Left hindlimb (tissue), 1 donor: ENCODE measurements at regions not wholly inside any gene's neighbourhood (a gene's known extent, or its start where the extent isn't known, plus 50 kb on each side); places are given as distances from the start of the nearest gene placed in this dataset.

Experiments
- DNase-seq: peaks from one replicate; pipeline ENCODE4 v3.0.0-alpha.2; 2018

DNA sequence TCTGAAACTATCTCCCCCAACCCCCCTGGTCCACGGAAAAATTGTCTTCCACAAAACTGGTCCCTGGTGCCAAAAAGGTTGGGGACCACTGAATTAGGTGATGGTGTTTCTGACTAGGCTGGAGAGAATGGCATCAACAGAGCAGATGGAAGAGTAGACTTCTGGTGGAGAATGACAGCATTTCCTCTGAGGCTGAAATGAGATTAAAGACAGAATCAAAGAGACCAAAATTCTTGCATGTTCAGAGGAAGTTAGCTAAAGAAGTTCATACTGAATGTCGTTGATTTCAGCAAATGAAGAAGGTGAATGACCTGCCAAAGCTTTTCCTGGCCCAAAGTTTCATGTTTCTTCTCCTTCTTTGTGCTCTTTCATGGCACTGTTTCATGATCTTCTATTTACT is 188.2 kb upstream of the RUNX1 start:
- DNase-seq = no peak

DNA sequence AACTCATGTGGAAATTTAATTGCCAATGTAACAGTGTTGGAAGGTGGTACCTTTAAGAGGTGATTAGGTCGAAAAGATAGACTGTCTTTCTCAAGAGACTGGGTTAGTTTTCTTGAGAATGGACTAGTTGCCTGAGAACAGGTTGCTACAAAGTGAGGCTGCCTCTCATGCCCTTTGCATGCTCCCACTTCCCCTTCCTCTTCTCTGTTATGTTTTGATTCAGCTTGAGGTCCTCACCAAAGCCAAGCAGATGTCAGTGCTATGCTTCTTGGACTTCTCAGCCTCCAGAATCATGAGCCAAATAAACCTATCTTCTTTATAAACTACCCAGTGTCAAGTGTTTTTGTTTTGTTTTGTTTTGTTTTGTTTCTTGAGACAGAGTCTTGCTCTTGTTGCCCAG is 187.0 kb upstream of the RUNX1 start:
- DNase-seq = no peak

DNA sequence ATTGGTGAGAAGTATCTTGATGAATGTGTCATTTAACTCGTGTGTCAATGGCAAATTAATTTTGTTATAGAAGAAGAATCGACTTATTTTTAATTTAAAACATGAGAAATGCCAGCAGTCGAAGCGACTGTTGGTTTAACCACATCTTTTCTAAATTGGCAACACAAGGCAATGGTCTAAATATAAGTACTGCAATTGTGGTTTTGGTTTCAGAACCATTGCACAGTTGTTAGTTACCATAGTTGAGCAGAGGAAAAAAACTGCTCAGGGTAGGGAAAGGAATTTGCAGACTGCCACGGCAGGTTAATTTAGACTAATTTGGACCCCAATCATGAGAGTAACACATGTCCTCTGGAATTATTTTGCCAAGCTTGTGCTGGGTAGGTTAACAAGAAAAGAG is 185.6 kb upstream of the RUNX1 start:
- no peak for DNase-seq

DNA sequence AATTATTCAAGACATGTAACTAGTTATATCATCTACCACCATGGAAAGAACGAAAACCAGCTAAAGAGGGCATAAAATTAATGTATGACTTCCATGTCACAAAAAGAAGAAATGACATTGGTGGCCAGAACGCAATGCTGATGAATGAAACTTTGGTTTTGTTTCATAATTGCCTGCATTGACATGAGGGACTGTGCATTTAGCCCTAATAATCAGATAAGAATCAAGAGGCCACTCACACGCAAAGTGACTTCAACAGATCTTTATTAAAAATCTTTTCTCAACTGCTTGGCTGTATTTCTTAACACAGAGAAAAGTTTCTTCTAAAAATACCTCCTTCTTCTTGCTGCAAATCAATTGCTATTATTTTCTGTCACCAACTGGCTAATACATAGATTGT is 184.7 kb upstream of the RUNX1 start:
- DNase-seq = no peak

DNA sequence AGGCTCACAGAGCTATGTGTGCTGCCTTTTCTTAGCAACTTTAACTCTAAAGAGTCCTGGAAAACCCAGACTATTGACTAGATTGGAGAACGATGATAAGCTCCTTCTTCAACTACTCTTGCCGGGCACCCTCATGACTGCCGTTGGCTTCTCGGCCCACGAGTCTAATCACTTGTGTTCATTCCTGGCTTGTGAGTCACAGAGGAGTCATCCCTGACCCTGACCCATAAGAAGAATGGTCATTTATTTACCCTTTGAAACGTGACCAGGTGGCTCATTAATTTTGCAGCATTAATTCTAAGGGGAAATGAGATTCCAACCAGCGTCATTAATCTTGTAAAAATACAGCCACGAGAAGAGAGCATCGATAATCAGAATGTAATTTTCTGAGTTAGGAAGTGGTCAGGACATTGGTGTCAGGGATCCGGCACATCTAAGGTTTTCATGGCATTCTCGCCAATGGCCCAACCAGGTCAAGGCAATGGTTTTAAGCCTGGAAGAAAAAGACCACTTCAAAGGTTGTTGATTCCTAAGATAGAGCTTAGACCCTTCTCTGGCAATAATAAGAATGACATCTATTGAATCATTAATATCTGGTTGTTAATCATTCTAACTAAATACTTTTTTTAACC is 183.6 kb upstream of the RUNX1 start:
- no peak for DNase-seq

DNA sequence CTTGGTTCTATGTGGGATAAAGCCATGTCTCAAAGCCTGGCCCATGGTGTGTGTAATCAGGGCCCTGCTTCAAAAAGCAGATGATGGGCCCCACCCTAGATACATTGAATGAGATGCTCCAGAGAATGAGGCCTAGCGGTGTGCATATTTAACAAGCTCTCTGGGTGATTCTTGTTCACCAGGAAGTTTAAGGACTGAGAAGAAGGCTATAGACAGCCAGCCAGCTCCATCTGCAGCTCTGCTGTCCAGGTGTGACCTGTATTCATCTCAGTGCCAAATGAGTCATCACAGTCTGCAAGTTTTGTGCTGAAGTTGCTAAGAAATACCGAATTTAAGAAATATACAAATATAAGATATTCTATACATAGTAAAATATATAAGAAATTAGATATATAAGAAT is 182.0 kb upstream of the RUNX1 start:
- no peak for DNase-seq

DNA sequence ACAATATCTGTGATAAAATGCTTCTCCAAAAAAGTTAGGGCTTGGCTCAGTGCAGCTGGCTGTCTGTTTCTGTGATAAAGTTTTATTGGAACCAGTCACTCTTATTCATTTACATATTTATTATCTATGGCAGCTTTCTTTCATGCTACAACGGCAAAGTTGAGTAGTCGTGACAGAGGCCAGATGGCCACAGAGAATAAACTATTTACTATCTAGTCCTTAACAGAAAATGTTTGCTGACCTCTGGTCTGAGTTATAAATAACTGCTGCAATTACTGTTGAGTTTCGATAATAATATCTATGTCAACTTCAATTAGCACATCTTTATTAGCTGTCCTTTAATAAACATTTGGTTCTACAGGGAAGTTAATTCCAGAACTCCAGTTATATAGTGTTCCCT is 180.2 kb upstream of the RUNX1 start:
- DNase-seq = no peak

DNA sequence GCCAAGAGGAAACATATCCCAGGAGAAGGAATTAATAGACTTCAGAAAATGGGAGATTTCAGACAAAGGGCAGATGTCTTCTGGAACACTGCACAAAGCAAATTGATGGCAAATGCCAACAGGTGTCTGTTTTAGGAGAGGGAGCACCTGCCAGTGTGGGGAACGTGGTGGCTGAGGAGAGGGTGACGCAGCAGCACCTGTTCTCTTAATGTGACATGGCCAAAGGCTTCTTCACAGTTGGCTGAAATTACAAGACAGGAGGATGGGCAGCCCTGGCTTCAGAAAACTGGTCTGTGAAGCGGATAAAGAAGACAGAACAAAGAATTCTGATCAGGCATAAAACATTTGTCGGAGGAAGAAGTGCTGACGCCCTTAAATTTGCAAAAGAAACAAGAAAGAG is 178.7 kb upstream of the RUNX1 start:
- DNase-seq = no peak

DNA sequence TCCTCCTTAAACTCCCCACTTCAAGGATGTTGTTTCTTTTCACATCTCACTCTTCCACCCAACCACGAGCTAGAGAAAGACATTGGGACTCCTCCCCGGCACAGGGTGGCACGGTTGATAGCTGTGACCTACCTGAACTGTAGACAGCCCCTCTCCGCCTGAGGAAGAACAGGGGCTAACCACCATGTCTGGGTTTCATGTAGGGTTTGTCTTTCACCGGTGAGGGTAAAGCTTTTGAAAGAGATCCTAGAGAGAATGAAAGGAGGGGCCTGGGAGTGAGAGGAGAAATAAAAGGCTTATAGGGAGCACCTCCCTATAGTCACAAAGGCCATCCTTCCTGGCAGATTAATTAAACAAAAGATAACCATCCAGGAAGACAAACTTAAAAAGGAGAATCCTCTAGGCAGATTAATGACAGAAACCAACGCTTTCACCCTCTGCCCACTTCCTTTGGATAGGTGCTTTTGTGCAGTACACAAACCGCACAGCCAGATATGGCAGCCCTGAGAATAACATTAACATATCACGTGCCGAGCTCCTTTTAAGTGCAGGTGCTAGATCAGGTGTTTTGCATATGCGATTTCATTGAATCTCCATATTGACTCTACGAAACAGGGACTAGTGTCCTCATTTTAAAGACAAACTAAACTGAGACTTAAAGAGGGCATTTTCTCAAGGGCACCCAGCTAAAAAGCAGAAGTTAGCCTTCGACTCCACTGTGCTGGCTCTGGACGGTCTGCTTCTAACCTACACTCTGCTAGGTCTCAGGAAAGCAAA is 178.1 kb upstream of the RUNX1 start:
- DNase-seq = no peak

DNA sequence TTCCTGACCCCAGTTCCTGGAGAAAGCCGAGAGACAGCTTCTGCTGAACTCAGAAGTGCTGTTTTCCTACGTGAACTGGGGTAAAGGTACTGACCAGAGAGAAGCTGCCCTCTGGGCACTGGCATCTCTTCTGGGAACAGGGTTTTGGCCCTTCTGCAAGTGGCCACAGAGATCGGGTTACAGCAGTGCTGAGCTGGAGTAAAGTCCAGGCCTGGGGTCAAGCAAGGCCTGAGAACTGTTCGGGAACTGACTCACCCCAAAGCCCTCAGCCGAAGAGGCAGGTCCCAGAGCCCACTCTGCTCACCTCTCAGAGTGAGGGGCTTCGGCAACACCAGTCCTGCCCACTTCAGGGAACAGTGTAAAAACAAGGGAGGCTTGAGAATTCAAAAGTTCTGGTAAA is 177.2 kb upstream of the RUNX1 start:
- no peak for DNase-seq

DNA sequence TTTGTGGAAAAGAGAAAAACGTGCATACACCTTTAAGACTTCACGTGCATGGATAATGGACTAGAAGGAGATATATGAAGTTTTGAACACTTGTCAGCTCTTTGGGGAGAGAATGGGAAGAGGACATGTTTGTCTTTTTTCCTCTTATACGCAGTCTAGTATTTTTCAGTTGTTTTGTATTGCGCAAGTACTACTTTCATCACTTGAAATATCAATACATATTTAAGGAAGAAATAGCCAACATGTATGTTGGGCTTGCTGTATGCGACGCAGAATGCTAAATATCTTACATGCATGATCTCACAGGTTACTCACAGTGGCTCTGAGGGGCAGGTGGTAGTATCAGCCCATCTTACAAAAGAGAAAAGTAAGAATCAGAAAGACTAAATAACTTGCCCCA is 176.5 kb upstream of the RUNX1 start:
- DNase-seq = no peak

DNA sequence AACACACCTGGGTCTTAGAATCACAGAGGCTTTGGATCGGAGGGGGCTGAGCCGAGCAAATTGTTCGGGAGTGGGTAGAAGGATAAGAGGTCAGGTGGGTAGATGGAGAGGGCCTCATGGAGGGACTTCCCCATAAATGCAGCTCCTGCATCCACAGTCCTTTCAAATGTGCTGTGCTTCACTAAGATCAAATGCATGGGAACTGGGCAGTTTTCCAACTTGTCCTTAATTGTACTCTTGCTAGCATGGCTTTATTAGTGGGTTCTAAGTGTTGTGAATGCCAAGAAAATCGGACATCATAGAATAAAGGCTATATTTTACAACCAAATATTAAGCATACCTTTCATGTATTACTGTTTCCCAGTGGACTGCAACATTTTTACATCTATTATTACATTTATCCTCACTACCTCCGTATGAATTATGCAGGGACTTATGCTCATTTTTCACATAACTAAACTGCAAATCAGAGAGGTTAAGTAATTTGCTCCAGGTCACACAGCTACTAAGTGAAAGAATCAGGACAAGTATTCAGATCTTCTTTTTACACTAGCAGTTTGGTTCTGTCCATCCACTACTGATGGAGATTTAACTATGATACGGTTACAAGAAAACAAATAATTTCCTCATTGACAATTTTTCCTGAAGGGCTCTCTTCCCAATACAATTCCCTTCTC is 174.5 kb upstream of the RUNX1 start:
- no peak for DNase-seq

DNA sequence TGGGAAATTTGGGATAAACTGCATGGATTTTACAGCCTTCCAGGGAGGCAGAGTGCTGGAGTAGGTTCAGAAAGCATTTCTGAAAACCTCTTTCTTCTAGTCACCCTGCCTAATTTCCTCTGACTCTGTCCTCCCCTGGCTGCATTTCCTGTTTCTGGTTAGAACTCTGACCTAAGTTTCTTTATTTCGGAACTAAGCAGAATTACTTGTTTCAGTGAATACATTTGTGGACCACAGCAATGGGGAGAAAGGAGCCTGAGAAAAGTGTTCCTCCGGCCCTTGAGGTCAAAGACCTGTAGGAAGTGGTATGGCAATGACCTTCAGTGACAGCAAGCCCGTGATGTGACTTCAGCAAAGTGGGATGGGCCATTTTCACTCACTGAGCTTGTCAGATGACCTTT is 173.4 kb upstream of the RUNX1 start:
- DNase-seq = no peak

DNA sequence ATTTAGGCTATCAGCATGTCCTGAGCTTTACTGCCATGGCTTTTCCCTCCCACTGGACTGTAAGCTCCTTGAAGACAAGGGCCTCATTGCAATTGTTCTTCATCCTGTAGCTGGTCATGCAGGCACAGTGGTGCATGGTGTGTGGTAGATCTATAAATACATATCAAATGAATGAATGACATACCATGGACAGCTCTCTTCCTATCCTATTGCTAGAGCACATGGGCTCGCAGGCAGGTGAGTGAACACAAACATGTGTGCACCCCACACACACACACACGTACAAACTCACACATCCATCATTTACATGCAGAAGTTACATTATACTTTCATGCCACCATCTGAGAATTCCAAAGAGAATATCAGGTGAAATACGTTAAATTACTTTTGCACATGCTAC is 172.9 kb upstream of the RUNX1 start:
- no peak for DNase-seq

DNA sequence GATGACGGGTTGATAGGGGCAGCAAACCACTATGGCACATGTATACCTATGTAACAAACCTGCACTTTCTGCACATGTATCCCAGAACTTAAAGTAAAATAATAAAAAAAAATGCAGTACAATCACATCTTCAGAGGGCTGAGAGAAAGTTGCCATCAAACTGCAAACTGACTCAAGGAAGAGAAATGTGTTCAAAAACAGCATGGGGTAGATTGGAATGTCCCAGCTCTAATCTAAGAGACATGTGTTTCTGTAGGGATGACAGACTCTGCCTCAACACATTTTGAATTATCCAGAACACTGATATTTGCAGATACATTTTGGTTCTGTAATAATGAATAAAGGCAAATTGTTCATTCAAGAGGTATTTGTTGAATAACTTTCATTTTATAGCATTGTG is 171.2 kb upstream of the RUNX1 start:
- no peak for DNase-seq

DNA sequence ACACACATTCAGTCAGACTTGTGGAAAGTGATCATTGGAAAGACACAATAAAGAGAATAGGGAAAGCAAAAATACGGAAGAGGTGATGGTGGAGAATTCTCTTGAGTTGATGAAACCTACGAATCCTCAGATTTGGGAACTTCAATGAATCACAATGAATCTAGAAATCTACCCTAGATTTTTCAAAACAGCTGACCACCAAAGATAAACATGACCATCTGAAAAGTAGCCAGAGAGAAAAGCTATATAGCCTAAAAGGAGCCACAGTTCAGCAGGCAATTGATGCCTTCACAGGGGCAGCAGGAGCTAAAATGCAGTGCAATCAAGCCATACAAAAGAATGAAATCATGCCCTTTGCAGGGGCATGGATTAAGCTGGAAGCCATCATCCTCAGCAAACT is 170.6 kb upstream of the RUNX1 start:
- DNase-seq = no peak

DNA sequence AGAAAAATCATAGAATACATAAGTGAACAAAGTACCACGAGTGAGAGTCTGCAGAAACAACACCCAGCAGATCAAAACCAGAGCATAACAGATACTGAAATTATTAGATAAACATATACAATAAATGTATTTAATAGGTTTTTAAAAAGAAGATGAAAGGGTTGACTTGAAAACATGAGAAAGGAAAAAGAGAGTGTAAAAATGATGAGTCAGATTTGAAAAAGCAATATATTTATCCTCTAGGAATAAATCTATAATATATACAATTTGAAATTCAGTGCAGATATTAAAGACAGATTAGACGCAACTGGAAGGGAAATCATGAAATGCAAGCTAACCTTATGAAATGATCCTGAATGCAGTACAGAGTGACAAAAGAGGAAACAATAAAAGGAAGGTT is 170.2 kb upstream of the RUNX1 start:
- no peak for DNase-seq

DNA sequence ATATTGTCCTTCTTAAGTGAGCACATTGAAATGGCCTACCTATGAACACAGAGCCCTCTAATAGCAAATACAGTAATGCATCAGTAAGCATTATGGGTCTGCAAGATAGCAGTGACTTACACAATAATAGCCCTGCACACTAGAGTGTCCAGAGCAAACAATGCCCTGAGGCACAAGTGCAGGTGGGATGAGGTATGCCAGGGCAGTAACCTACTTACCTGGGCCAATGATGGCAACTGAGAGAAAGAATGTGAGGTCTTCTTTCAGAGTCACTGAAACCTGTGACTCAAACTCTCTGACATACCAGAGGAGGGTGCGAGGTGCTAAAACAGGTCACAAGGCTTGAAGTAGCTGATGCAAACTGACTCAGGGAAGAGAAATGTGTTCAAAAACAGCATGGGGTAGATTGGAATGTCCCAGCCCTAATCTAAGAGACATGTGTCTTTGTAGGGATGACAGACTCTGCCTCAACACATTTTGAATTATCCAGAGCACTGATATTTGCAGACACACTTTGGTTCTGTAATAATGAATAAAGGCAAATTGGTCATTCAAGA is 168.5 kb upstream of the RUNX1 start:
- DNase-seq = no peak

DNA sequence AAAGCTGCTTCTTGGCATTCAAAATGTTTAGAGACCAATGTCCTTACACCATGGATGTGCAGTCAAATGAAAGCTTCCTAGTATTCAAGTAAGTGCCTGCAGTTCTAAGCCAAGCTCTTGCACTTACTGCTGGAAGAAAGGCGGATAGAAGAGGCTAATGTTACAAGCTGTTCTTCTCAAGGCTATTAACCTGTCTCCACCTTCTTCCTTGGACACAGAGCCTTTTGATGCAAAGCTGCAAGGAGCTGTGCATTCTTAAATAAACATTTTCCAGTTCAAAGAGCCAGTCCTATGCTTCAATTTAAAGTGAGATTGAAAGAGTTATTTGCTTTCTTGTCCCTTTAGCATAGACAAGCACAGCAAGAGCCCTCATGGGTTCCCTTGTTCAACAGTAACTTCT is 167.9 kb upstream of the RUNX1 start:
- DNase-seq = no peak

DNA sequence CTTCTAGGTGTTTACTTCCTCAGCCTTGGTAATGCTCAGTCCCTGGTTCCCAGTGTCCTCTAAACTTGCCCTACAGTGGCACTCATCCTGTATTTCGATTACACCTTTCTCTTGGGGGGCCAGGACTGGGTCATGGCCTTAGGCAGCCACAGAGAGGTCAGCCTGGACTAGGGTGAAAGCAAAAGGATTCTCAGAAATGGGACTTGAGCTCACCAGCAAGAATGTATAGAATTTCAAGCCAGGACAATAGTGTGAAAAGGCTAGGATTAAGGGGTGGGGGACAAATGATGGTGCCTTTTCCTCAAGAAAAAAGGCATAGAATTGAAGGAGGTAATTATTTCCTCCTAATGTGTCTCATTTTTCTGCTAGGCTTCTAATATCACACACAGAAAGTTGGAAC is 166.8 kb upstream of the RUNX1 start:
- DNase-seq = no peak

DNA sequence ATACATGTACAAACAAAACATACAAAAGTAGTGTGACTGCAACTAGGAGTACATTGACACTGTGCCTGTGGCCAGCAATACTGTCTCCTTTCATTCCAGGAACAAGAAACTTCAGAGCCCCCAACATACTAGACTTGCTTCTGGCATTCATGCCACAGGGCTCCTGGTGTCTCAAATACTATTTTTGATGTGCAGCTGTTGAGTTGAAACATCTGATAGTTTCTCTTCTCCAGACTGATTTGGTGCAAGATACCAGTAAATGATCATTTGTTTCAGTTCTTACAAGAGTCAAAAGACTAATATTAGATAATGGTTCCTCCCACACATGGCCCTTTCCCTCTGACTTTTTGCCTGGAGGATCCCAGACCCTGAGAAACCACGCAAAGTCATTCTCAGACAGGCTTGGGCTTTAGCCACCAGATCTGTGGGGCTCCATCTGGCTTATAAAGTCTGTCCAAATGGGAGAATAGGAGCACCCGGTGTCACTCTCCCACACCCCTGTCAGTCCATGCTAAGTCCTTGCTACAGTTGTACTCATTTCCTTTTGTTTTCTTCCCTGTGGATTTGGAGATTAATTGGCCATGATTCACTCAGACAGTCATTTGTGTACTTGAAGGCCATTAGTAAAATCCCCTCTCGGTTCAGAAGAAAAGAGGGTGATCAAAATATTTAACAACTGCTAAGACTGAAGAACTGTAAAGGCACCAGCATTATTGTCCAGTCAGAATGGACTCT is 163.5 kb upstream of the RUNX1 start:
- DNase-seq = no peak

DNA sequence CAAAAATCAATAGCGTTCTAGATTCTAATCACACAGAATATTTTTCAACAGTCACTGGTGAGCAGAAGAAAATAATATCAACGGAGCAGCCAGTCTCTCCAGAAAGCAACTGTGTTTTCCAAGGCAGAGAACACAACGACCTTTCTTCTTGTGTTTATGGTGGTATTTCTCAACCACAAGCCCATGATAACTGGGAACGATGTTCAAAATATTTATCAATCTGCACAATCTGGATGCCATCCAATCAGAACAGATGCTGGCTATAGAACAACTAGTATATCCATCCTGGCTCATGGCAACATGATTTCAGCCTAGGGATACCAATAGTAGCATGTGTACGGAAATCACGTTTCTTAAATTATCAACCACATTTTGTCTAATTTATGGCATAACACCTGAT is 162.7 kb upstream of the RUNX1 start:
- no peak for DNase-seq

DNA sequence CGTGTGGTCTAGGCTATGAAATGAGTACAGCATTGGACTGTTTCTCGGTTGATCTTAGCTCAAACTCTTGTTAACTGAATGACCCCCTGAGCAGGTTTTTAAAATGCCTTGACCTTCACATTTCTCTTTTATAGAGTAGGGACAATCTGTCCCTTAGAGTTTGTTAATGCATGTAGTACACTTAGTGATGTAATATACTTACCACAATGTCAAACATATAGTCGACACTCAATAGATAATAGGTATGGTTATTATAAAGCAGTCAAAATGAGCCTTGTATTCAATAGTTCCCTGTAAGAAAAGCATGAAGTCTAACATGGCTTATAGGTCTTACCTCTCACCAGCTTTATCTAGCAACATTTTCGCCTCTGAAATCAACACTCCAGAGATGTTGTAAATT is 161.0 kb upstream of the RUNX1 start:
- DNase-seq = no peak
